ENCODE measurements at regions not wholly inside any gene's neighbourhood (a gene's known extent, or its start where the extent isn't known, plus 50 kb on each side); places are given as distances from the start of the nearest gene placed in this dataset.

- no peak for TF ChIP-seq CTCF (IDR thresholded peaks at IDR 0.05; ENCODE audit: low read depth, low read length)
- no peaks in the 10 kb centered on the region for H3K4me1 ChIP-seq (ENCODE audit: low read depth)
- no peaks in the 10 kb centered on the region for H3K9me3 ChIP-seq (ENCODE audit: low read depth)
- H3K4me3 ChIP-seq: no peak overlapping the region
- no peaks in the 10 kb centered on the region for H3K36me3 ChIP-seq
- H3K27ac ChIP-seq: no peak overlapping the region
- H3K27me3 ChIP-seq: no peaks in the 10 kb centered on the region
- no peak for DNase-seq (ENCODE audit: low read depth in 1 of 2, low spot score in 1 of 2)
These were observed 416.1 kb downstream of the ATP23 start for GRCh38 chr12:58357511-58357910.

GRCh38 chr12:58358369-58358768, 417.0 kb downstream of the ATP23 start:
- no peak overlapping the region for H3K27ac ChIP-seq
- H3K36me3 ChIP-seq: no peaks in the 10 kb centered on the region
- no peak for TF ChIP-seq CTCF (IDR thresholded peaks at IDR 0.05; ENCODE audit: low read depth, low read length)
- no peak for DNase-seq (ENCODE audit: low read depth in 1 of 2, low spot score in 1 of 2)
- no peaks in the 10 kb centered on the region for H3K27me3 ChIP-seq
- no peaks in the 10 kb centered on the region for H3K9me3 ChIP-seq (ENCODE audit: low read depth)
- no peaks in the 10 kb centered on the region for H3K4me1 ChIP-seq (ENCODE audit: low read depth)
- H3K4me3 ChIP-seq: no peak overlapping the region

GRCh38 chr12:58359084-58359483, 417.7 kb downstream of the ATP23 start:
- Histone ChIP-seq H3K4me3 (no peak overlapping the region), H3K36me3 (no peaks in the 10 kb centered on the region), H3K27ac (no peak overlapping the region), H3K27me3 (no peaks in the 10 kb centered on the region), H3K9me3 (ENCODE audit: low read depth) (no peaks in the 10 kb centered on the region), H3K4me1 (ENCODE audit: low read depth) (no peaks in the 10 kb centered on the region)
- DNase-seq (ENCODE audit: low read depth in 1 of 2, low spot score in 1 of 2): peak in 1 of 2 donors; percentile 22
- no peak for TF ChIP-seq CTCF (IDR thresholded peaks at IDR 0.05; ENCODE audit: low read depth, low read length)

GRCh38 chr12:58361056-58361455, 419.7 kb downstream of the ATP23 start:
- no peak for DNase-seq (ENCODE audit: low read depth in 1 of 2, low spot score in 1 of 2)
- Histone ChIP-seq H3K4me3 (no peak overlapping the region), H3K27ac (no peak overlapping the region), H3K36me3 (no peaks in the 10 kb centered on the region), H3K27me3 (no peaks in the 10 kb centered on the region), H3K4me1 (ENCODE audit: low read depth) (no peaks in the 10 kb centered on the region), H3K9me3 (ENCODE audit: low read depth) (no peaks in the 10 kb centered on the region)
- TF ChIP-seq CTCF (IDR thresholded peaks at IDR 0.05; ENCODE audit: low read depth, low read length): no peak

- no peaks in the 10 kb centered on the region for H3K27me3 ChIP-seq
- no peak overlapping the region for H3K27ac ChIP-seq
- H3K9me3 ChIP-seq (ENCODE audit: low read depth): no peaks in the 10 kb centered on the region
- no peaks in the 10 kb centered on the region for H3K36me3 ChIP-seq
- no peak for TF ChIP-seq CTCF (IDR thresholded peaks at IDR 0.05; ENCODE audit: low read depth, low read length)
- H3K4me1 ChIP-seq (ENCODE audit: low read depth): no peaks in the 10 kb centered on the region
- DNase-seq (ENCODE audit: low read depth in 1 of 2, low spot score in 1 of 2): no peak
- H3K4me3 ChIP-seq: no peak overlapping the region
These were observed 422.6 kb downstream of the ATP23 start for GRCh38 chr12:58363971-58364370.

Data from cardiac muscle cell (in vitro differentiated cells and primary cell).